22Rv1 (cell line): ENCODE measurements at regions not wholly inside any gene's neighbourhood (a gene's known extent, or its start where the extent isn't known, plus 50 kb on each side); places are given as distances from the start of the nearest gene placed in this dataset.

ENCODE experiments used
- ZFX ChIP-seq: fragments of 450-650 bp; IDR thresholded peaks from 2 replicates; pipeline ENCODE4 v1.6.1; 2017; ENCODE audit warnings: antibody characterized with exemption, borderline replicate concordance
- TF ChIP-seq, protein P1 (sequence below): fragments of 450-650 bp; IDR thresholded peaks from 2 replicates; pipeline ENCODE4 v1.5.1; 2017; ENCODE audit warnings: mild to moderate bottlenecking

DNA sequence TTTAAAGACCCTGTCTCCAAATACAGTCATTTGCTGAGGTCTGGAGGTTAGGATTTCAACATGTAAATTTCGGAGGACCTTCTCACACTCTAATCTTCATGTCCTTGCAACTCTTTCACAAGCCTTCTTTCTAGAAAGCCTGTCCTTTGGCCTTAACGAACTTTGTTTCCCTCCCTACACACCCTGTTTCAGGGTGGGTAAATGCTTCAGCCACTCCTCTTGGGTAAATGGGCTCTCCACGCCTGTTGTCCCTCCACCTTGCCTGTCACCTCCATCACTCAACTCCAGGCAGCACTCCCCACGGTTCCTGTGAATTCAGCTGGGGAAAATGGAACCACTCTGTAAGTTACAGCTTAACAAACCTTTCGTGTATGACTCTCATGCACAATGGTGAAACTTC is 84.0 kb upstream of the COG2 start:
- TF ChIP-seq, protein P1, sequence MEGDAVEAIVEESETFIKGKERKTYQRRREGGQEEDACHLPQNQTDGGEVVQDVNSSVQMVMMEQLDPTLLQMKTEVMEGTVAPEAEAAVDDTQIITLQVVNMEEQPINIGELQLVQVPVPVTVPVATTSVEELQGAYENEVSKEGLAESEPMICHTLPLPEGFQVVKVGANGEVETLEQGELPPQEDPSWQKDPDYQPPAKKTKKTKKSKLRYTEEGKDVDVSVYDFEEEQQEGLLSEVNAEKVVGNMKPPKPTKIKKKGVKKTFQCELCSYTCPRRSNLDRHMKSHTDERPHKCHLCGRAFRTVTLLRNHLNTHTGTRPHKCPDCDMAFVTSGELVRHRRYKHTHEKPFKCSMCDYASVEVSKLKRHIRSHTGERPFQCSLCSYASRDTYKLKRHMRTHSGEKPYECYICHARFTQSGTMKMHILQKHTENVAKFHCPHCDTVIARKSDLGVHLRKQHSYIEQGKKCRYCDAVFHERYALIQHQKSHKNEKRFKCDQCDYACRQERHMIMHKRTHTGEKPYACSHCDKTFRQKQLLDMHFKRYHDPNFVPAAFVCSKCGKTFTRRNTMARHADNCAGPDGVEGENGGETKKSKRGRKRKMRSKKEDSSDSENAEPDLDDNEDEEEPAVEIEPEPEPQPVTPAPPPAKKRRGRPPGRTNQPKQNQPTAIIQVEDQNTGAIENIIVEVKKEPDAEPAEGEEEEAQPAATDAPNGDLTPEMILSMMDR = no peak
- TF ChIP-seq ZFX = no peak
